Astrocyte (in vitro differentiated cells and primary cell): ENCODE measurements at regions not wholly inside any gene's neighbourhood (a gene's known extent, or its start where the extent isn't known, plus 50 kb on each side); places are given as distances from the start of the nearest gene placed in this dataset.

Source experiments
- DNase-seq: peaks from one replicate; pipeline ENCODE4 v3.0.0-alpha.2; 2010; ENCODE audit warnings: low read depth
- FAIRE-seq: peaks from 2 replicates; lab custom pipeline; 2011; peaks lifted over from hg19 to GRCh38; lab: Jason Lieb, UNC
- H2AFZ ChIP-seq: 2 replicates; pipeline ENCODE4 v1.6.0; 2012; ENCODE audit warnings: low read depth, low read length, inconsistent platforms
- H3K27ac ChIP-seq: 2 replicates; pipeline ENCODE4 v1.5.1; 2011; ENCODE audit warnings: low read depth, low read length, inconsistent platforms
- H3K27me3 ChIP-seq: 2 replicates; pipeline ENCODE4 v1.6.0; 2011; ENCODE audit warnings: low read length, inconsistent platforms; ENCODE audit not compliant: insufficient read depth
- H3K36me3 ChIP-seq: 2 replicates; pipeline ENCODE4 v1.5.1; 2011; ENCODE audit warnings: low read length, inconsistent platforms; ENCODE audit not compliant: insufficient read depth
- H3K4me1 ChIP-seq: 2 replicates; pipeline ENCODE4 v1.5.1; 2011; ENCODE audit warnings: low read length, inconsistent platforms; ENCODE audit not compliant: insufficient read depth
- H3K4me2 ChIP-seq: 2 replicates; pipeline ENCODE4 v1.6.0; 2012; ENCODE audit warnings: low read length, inconsistent platforms
- H3K4me3 ChIP-seq: 2 replicates; pipeline ENCODE4 v1.5.1; 2011; ENCODE audit warnings: low read depth, mild to moderate bottlenecking, low read length, inconsistent platforms; ENCODE audit not compliant: insufficient read depth
- H3K79me2 ChIP-seq: 2 replicates; pipeline ENCODE4 v1.6.0; 2012; ENCODE audit warnings: mild to moderate bottlenecking, low read length, inconsistent platforms; ENCODE audit not compliant: insufficient read depth
- H3K9ac ChIP-seq: 2 replicates; pipeline ENCODE4 v1.6.0; 2012; ENCODE audit warnings: mild to moderate bottlenecking, low read length, inconsistent platforms
- H3K9me3 ChIP-seq: 2 replicates; pipeline ENCODE4 v1.5.1; 2012; ENCODE audit warnings: low read depth, mild to moderate bottlenecking, low read length, inconsistent platforms; ENCODE audit not compliant: insufficient read depth
- H4K20me1 ChIP-seq: 2 replicates; pipeline ENCODE4 v1.6.0; 2012; ENCODE audit warnings: low read length, inconsistent platforms; ENCODE audit not compliant: insufficient read depth
- H3K27ac Mint-ChIP-seq: one replicate; pipeline ENCODE4 v1.8.0; 2021; ENCODE audit warnings: mild to moderate bottlenecking, mixed read lengths; ENCODE audit not compliant: unreplicated experiment
- H3K27me3 Mint-ChIP-seq: one replicate; pipeline ENCODE4 v1.8.0; 2021; ENCODE audit warnings: low read depth, mixed read lengths; ENCODE audit not compliant: unreplicated experiment
- H3K36me3 Mint-ChIP-seq: one replicate; pipeline ENCODE4 v1.8.0; 2021; ENCODE audit warnings: low read depth, mixed read lengths; ENCODE audit not compliant: unreplicated experiment
- H3K4me1 Mint-ChIP-seq: one replicate; pipeline ENCODE4 v1.8.0; 2021; ENCODE audit warnings: low read depth, mixed read lengths; ENCODE audit not compliant: unreplicated experiment
- H3K4me3 Mint-ChIP-seq: one replicate; pipeline ENCODE4 v1.8.0; 2021; ENCODE audit warnings: mild to moderate bottlenecking, moderate library complexity, mixed read lengths; ENCODE audit not compliant: unreplicated experiment
- H3K9me3 Mint-ChIP-seq: one replicate; pipeline ENCODE4 v1.8.0; 2021; ENCODE audit warnings: mild to moderate bottlenecking, mixed read lengths; ENCODE audit not compliant: unreplicated experiment
- CTCF ChIP-seq: IDR thresholded peaks from 2 replicates; pipeline ENCODE4 v1.5.1; 2011; ENCODE audit warnings: low read depth, mild to moderate bottlenecking, inconsistent platforms, low read length, moderate library complexity; ENCODE audit not compliant: insufficient read depth
- EZH2 ChIP-seq: IDR thresholded peaks from 2 replicates; pipeline ENCODE4 v1.6.1; 2012; ENCODE audit warnings: mild to moderate bottlenecking, low read length, inconsistent platforms; ENCODE audit not compliant: insufficient read depth

- FAIRE-seq (peak; percentile 9), DNase-seq (peak; percentile 74)
- Histone ChIP-seq H3K9ac (peak overlapping the region; percentile 7), H3K79me2 (no peaks in the 10 kb centered on the region), H3K36me3 (no peaks in the 10 kb centered on the region), H3K9me3 (no peaks in the 10 kb centered on the region), H3K4me1 (peaks cover 22% of the 10 kb centered on the region), H3K4me3 (no peak overlapping the region), H3K4me2 (peak overlapping the region; percentile 50), H3K27me3 (no peaks in the 10 kb centered on the region), H4K20me1 (no peaks in the 10 kb centered on the region), H3K27ac (peak overlapping the region; percentile 27), H2AFZ (peak overlapping the region; percentile 40)
- peak overlapping the region; percentile 22 for H3K27ac Mint-ChIP-seq
- H3K27me3 Mint-ChIP-seq, result no peaks in the 10 kb centered on the region
- TF ChIP-seq CTCF, result no peak
- no peak for TF ChIP-seq EZH2
- H3K36me3 Mint-ChIP-seq, result no peaks in the 10 kb centered on the region
- no peak overlapping the region for H3K4me3 Mint-ChIP-seq
- H3K4me1 Mint-ChIP-seq, result peaks cover 27% of the 10 kb centered on the region
- H3K9me3 Mint-ChIP-seq, result no peaks in the 10 kb centered on the region
These were observed 118.5 kb upstream of the COL5A2 start for GRCh38 chr2:189298038-189298437.

- FAIRE-seq (no peak), DNase-seq (peak; percentile 74)
- no peaks in the 10 kb centered on the region for H3K27me3 Mint-ChIP-seq
- no peaks in the 10 kb centered on the region for H3K9me3 ChIP-seq
- no peaks in the 10 kb centered on the region for H3K79me2 ChIP-seq
- no peak overlapping the region for H3K4me3 Mint-ChIP-seq
- peak overlapping the region; percentile 22 for H3K27ac Mint-ChIP-seq
- peaks cover 22% of the 10 kb centered on the region for H3K4me1 ChIP-seq
- no peaks in the 10 kb centered on the region for H4K20me1 ChIP-seq
- no peaks in the 10 kb centered on the region for H3K9me3 Mint-ChIP-seq
- H3K27ac ChIP-seq, result peak overlapping the region; percentile 27
- H3K4me2 ChIP-seq, result peak overlapping the region; percentile 50
- peak overlapping the region; percentile 40 for H2AFZ ChIP-seq
- H3K9ac ChIP-seq, result peak overlapping the region; percentile 7
- H3K27me3 ChIP-seq, result no peaks in the 10 kb centered on the region
- no peaks in the 10 kb centered on the region for H3K36me3 Mint-ChIP-seq
- H3K36me3 ChIP-seq, result no peaks in the 10 kb centered on the region
- TF ChIP-seq EZH2, result no peak
- no peak for TF ChIP-seq CTCF
- peaks cover 27% of the 10 kb centered on the region for H3K4me1 Mint-ChIP-seq
- no peak overlapping the region for H3K4me3 ChIP-seq
These were observed 118.9 kb upstream of the COL5A2 start for GRCh38 chr2:189298481-189298880.

GRCh38 chr2:189299974-189300373 lies 120.4 kb upstream of the COL5A2 start:
- H3K36me3 Mint-ChIP-seq, result no peaks in the 10 kb centered on the region
- no peak overlapping the region for H3K4me3 Mint-ChIP-seq
- H3K27ac ChIP-seq, result no peak overlapping the region
- H2AFZ ChIP-seq, result no peak overlapping the region
- H3K4me1 Mint-ChIP-seq, result peaks cover 28% of the 10 kb centered on the region
- DNase-seq (no peak), FAIRE-seq (no peak)
- no peaks in the 10 kb centered on the region for H4K20me1 ChIP-seq
- H3K27me3 ChIP-seq, result no peaks in the 10 kb centered on the region
- H3K4me3 ChIP-seq, result no peak overlapping the region
- H3K9me3 ChIP-seq, result no peaks in the 10 kb centered on the region
- H3K27me3 Mint-ChIP-seq, result no peaks in the 10 kb centered on the region
- H3K4me1 ChIP-seq, result peaks cover 22% of the 10 kb centered on the region
- no peaks in the 10 kb centered on the region for H3K79me2 ChIP-seq
- no peak overlapping the region for H3K9ac ChIP-seq
- H3K27ac Mint-ChIP-seq, result no peak overlapping the region
- H3K36me3 ChIP-seq, result no peaks in the 10 kb centered on the region
- H3K4me2 ChIP-seq, result no peak overlapping the region
- TF ChIP-seq CTCF (no peak), EZH2 (no peak)
- no peaks in the 10 kb centered on the region for H3K9me3 Mint-ChIP-seq
